Activated T-helper 1 cell treated with anti-CD3 and anti-CD28 coated beads, Interleukin-12 subunit alpha, Interleukin-12 subunit beta, Interleukin-2, Interleukin-4 antibody, amounts not matched to agents 30 ng/mL and 10 ng/mL and 1 ng/mL, durations not matched to agents 14 hours and 24 hours and 36 hours (primary cell): ENCODE measurements at regions not wholly inside any gene's neighbourhood (a gene's known extent, or its start where the extent isn't known, plus 50 kb on each side); places are given as distances from the start of the nearest gene placed in this dataset.
"Not testable (repeated sequence)": the region's sequence is repeated elsewhere in the genome, so short reads cannot be mapped to it uniquely, and the experiment has no call there.

Experiments used
- DNase-seq: peaks from one replicate; pipeline ENCODE4 v3.0.0; 2021; ENCODE audit warnings: low spot score
- H3K27ac Mint-ChIP-seq: one replicate; pipeline ENCODE4 v1.8.0; 2021; ENCODE audit warnings: mild to moderate bottlenecking, mixed read lengths
- H3K27me3 Mint-ChIP-seq: one replicate; pipeline ENCODE4 v1.8.0; 2022; ENCODE audit warnings: mild to moderate bottlenecking, moderate library complexity, mixed read lengths; ENCODE audit not compliant: insufficient read depth
- H3K36me3 Mint-ChIP-seq: one replicate; pipeline ENCODE4 v1.8.0; 2021; ENCODE audit warnings: low read depth, mixed read lengths
- H3K4me1 Mint-ChIP-seq: one replicate; pipeline ENCODE4 v1.8.0; 2021; ENCODE audit warnings: low read depth, mixed read lengths
- H3K4me3 Mint-ChIP-seq: one replicate; pipeline ENCODE4 v1.8.0; 2021; ENCODE audit warnings: mild to moderate bottlenecking, moderate library complexity, mixed read lengths
- H3K9me3 Mint-ChIP-seq: one replicate; pipeline ENCODE4 v1.8.0; 2021; ENCODE audit warnings: mixed read lengths
- intact Hi-C: fragments of 100-400 bp; cut with micrococcal nuclease; formaldehyde crosslinking; loops from one replicate; pipeline ENCODE4 v1.15.1; 2024

- Mint-ChIP-seq H3K9me3 (no peaks in the 10 kb centered on the region), H3K27me3 (peaks cover 8% of the 10 kb centered on the region), H3K27ac (no peak overlapping the region), H3K36me3 (no peaks in the 10 kb centered on the region), H3K4me1 (no peaks in the 10 kb centered on the region), H3K4me3 (no peak overlapping the region)
- intact Hi-C loops, result no loop called here
- no peak for DNase-seq
These were observed 523.4 kb upstream of the FANCL start for GRCh38 chr2:58764338-58765104.

- peaks cover 6% of the 10 kb centered on the region for H3K27me3 Mint-ChIP-seq
- H3K4me3 Mint-ChIP-seq, result no peak overlapping the region
- no peaks in the 10 kb centered on the region for H3K4me1 Mint-ChIP-seq
- H3K9me3 Mint-ChIP-seq, result no peaks in the 10 kb centered on the region
- no peaks in the 10 kb centered on the region for H3K36me3 Mint-ChIP-seq
- DNase-seq, result no peak
- no peak overlapping the region for H3K27ac Mint-ChIP-seq
- intact Hi-C loops, result no loop called here
These were observed 521.2 kb upstream of the FANCL start for GRCh38 chr2:58762176-58762781.

- no peak overlapping the region for H3K27ac Mint-ChIP-seq
- intact Hi-C loops, result no loop called here
- no peak for DNase-seq
- no peaks in the 10 kb centered on the region for H3K9me3 Mint-ChIP-seq
- peaks cover 1% of the 10 kb centered on the region for H3K27me3 Mint-ChIP-seq
- no peaks in the 10 kb centered on the region for H3K36me3 Mint-ChIP-seq
- no peak overlapping the region for H3K4me3 Mint-ChIP-seq
- H3K4me1 Mint-ChIP-seq, result no peaks in the 10 kb centered on the region
These were observed 516.8 kb upstream of the FANCL start for GRCh38 chr2:58757971-58758370.

GRCh38 chr2:58756336-58756735, 515.2 kb upstream of the FANCL start:
- Mint-ChIP-seq H3K36me3 (no peaks in the 10 kb centered on the region), H3K4me1 (no peaks in the 10 kb centered on the region), H3K27me3 (no peaks in the 10 kb centered on the region), H3K9me3 (no peaks in the 10 kb centered on the region), H3K4me3 (no peak overlapping the region), H3K27ac (no peak overlapping the region)
- intact Hi-C loops, result no loop called here
- DNase-seq, result no peak

- H3K4me3 Mint-ChIP-seq, DNase-seq, H3K9me3 Mint-ChIP-seq, H3K4me1 Mint-ChIP-seq, H3K36me3 Mint-ChIP-seq, H3K27me3 Mint-ChIP-seq, intact Hi-C loops, H3K27ac Mint-ChIP-seq: not testable (repeated sequence)
These were observed 511.4 kb upstream of the FANCL start for GRCh38 chr2:58752507-58752906.

- H3K27ac Mint-ChIP-seq, H3K4me1 Mint-ChIP-seq, H3K27me3 Mint-ChIP-seq, DNase-seq, H3K36me3 Mint-ChIP-seq, H3K9me3 Mint-ChIP-seq, intact Hi-C loops, H3K4me3 Mint-ChIP-seq: not testable (repeated sequence)
These were observed 510.6 kb upstream of the FANCL start for GRCh38 chr2:58751676-58752075.

- Mint-ChIP-seq H3K4me3 (no peak overlapping the region), H3K27me3 (no peaks in the 10 kb centered on the region), H3K9me3 (no peaks in the 10 kb centered on the region), H3K36me3 (no peaks in the 10 kb centered on the region), H3K27ac (no peak overlapping the region), H3K4me1 (no peaks in the 10 kb centered on the region)
- no peak for DNase-seq
- intact Hi-C loops, result no loop called here
These were observed 507.9 kb upstream of the FANCL start for GRCh38 chr2:58749041-58749440.

- DNase-seq, H3K9me3 Mint-ChIP-seq, intact Hi-C loops, H3K36me3 Mint-ChIP-seq, H3K27ac Mint-ChIP-seq, H3K27me3 Mint-ChIP-seq, H3K4me1 Mint-ChIP-seq, H3K4me3 Mint-ChIP-seq: not testable (repeated sequence)
These were observed 504.2 kb upstream of the FANCL start for GRCh38 chr2:58745334-58745733.

- intact Hi-C loops, result no loop called here
- no peaks in the 10 kb centered on the region for H3K36me3 Mint-ChIP-seq
- DNase-seq, result no peak
- H3K27ac Mint-ChIP-seq, result no peak overlapping the region
- H3K9me3 Mint-ChIP-seq, result no peaks in the 10 kb centered on the region
- H3K27me3 Mint-ChIP-seq, result no peaks in the 10 kb centered on the region
- H3K4me3 Mint-ChIP-seq, result no peak overlapping the region
- no peaks in the 10 kb centered on the region for H3K4me1 Mint-ChIP-seq
These were observed 499.3 kb upstream of the FANCL start for GRCh38 chr2:58740426-58740825.

GRCh38 chr2:58739033-58739432, 497.9 kb upstream of the FANCL start:
- DNase-seq, result no peak
- Mint-ChIP-seq H3K4me3 (no peak overlapping the region), H3K27ac (no peak overlapping the region), H3K27me3 (no peaks in the 10 kb centered on the region), H3K36me3 (no peaks in the 10 kb centered on the region), H3K4me1 (no peaks in the 10 kb centered on the region), H3K9me3 (no peaks in the 10 kb centered on the region)
- intact Hi-C loops, result no loop called here

GRCh38 chr2:58734365-58734764, 493.2 kb upstream of the FANCL start:
- no peaks in the 10 kb centered on the region for H3K9me3 Mint-ChIP-seq
- H3K4me3 Mint-ChIP-seq, result no peak overlapping the region
- H3K4me1 Mint-ChIP-seq, result no peaks in the 10 kb centered on the region
- H3K27ac Mint-ChIP-seq, result no peak overlapping the region
- intact Hi-C loops, result no loop called here
- H3K27me3 Mint-ChIP-seq, result no peaks in the 10 kb centered on the region
- DNase-seq, result no peak
- no peaks in the 10 kb centered on the region for H3K36me3 Mint-ChIP-seq

GRCh38 chr2:58732999-58733398, 491.9 kb upstream of the FANCL start:
- DNase-seq, result no peak
- Mint-ChIP-seq H3K4me1 (no peaks in the 10 kb centered on the region), H3K27me3 (no peaks in the 10 kb centered on the region), H3K4me3 (no peak overlapping the region), H3K36me3 (no peaks in the 10 kb centered on the region), H3K9me3 (no peaks in the 10 kb centered on the region), H3K27ac (no peak overlapping the region)
- intact Hi-C loops, result no loop called here

- intact Hi-C loops, result no loop called here
- Mint-ChIP-seq H3K27me3 (no peaks in the 10 kb centered on the region), H3K4me3 (no peak overlapping the region), H3K9me3 (no peaks in the 10 kb centered on the region), H3K4me1 (no peaks in the 10 kb centered on the region), H3K36me3 (no peaks in the 10 kb centered on the region), H3K27ac (no peak overlapping the region)
- DNase-seq, result no peak
These were observed 490.4 kb upstream of the FANCL start for GRCh38 chr2:58731488-58731869.
